GM10248 (cell line): ENCODE measurements at regions not wholly inside any gene's neighbourhood (a gene's known extent, or its start where the extent isn't known, plus 50 kb on each side); places are given as distances from the start of the nearest gene placed in this dataset.

Experiments used
- CTCF ChIA-PET: fragments of 300-600 bp; sonication (Branson Sonifier 250); formaldehyde crosslinking; extraction: SDS; loops from one replicate; lab custom pipeline; 2021; ENCODE audit warnings: antibody characterized with exemption; lab: Yijun Ruan, JAX
- POLR2A ChIA-PET: fragments of 350-650 bp; sonication (Branson Sonifier 250); formaldehyde crosslinking; extraction: SDS; loops from one replicate; lab custom pipeline; 2020; ENCODE audit warnings: antibody characterized with exemption; lab: Yijun Ruan, JAX
- DNase-seq: peaks from one replicate; pipeline ENCODE4 v3.0.0; 2012; ENCODE audit errors: extremely low spot score
- CTCF ChIP-seq: IDR thresholded peaks from 2 replicates; pipeline ENCODE4 v1.5.1; 2012; ENCODE audit warnings: mild to moderate bottlenecking, low read depth; ENCODE audit errors: extremely low read depth, missing control alignments, control extremely low read depth

- POLR2A ChIA-PET: no interaction called here
- CTCF ChIA-PET: no interaction called here
- no peak for TF ChIP-seq CTCF
- no peak for DNase-seq
Measured at GRCh38 chr2:4873364-4873763, 818.8 kb upstream of the SOX11 start.

- TF ChIP-seq CTCF: no peak
- CTCF ChIA-PET: no interaction called here
- no peak for DNase-seq
- POLR2A ChIA-PET: no interaction called here
Measured at GRCh38 chr2:4873876-4874593, 818.1 kb upstream of the SOX11 start.

GRCh38 chr2:4882421-4882820 lies 809.8 kb upstream of the SOX11 start:
- ChIA-PET CTCF (no interaction called here), POLR2A (no interaction called here)
- no peak for DNase-seq
- no peak for TF ChIP-seq CTCF

- CTCF ChIA-PET: no interaction called here
- no peak for DNase-seq
- POLR2A ChIA-PET: no interaction called here
- no peak for TF ChIP-seq CTCF
Measured at GRCh38 chr2:4882941-4883340, 809.2 kb upstream of the SOX11 start.

- POLR2A ChIA-PET: no interaction called here
- TF ChIP-seq CTCF: no peak
- CTCF ChIA-PET: no interaction called here
- DNase-seq: no peak
Measured at GRCh38 chr2:4883375-4883774, 808.8 kb upstream of the SOX11 start.

- CTCF ChIA-PET: interaction anchor here (2.8 kb wide), 1 partner anchor 9 kb away, joined by 9 read pairs; no protein-coding TSS in a partner anchor
Measured at GRCh38 chr2:4884117-4884571, 808.0 kb upstream of the SOX11 start.

More at GRCh38 chr2:4884117-4884571, 808.0 kb upstream of the SOX11 start:
- DNase-seq: no peak
- TF ChIP-seq CTCF: no peak
- POLR2A ChIA-PET: no interaction called here
